Hepatocyte (in vitro differentiated cells): ENCODE measurements at regions not wholly inside any gene's neighbourhood (a gene's known extent, or its start where the extent isn't known, plus 50 kb on each side); places are given as distances from the start of the nearest gene placed in this dataset.
"Not testable (repeated sequence)": the region's sequence is repeated elsewhere in the genome, so short reads cannot be mapped to it uniquely, and the experiment has no call there.

ENCODE experiments used
- DNase-seq: peaks from one replicate; pipeline ENCODE4 v3.0.0-alpha.2; 2016; ENCODE audit warnings: low spot score
- H2AFZ ChIP-seq: fragments of 200-600 bp; sonication (generic); 2 replicates; pipeline ENCODE4 v1.6.0; 2016; ENCODE audit warnings: antibody characterized with exemption, mild to moderate bottlenecking
- H3K27ac ChIP-seq: fragments of 200-600 bp; sonication (generic); 2 replicates; pipeline ENCODE4 v1.5.1; 2016; ENCODE audit warnings: mild to moderate bottlenecking
- H3K27me3 ChIP-seq: fragments of 200-600 bp; sonication (generic); 2 replicates; pipeline ENCODE4 v1.6.1; 2016
- H3K36me3 ChIP-seq: fragments of 200-600 bp; sonication (generic); replicated peaks from 2 replicates; pipeline ENCODE4 v1.5.1; 2016; ENCODE audit warnings: low read depth; ENCODE audit not compliant: insufficient read depth
- H3K4me1 ChIP-seq: fragments of 200-600 bp; sonication (generic); 2 replicates; pipeline ENCODE4 v1.5.1; 2016; ENCODE audit warnings: mild to moderate bottlenecking, moderate library complexity; ENCODE audit not compliant: insufficient read depth
- H3K4me2 ChIP-seq: fragments of 200-600 bp; sonication (generic); 2 replicates; pipeline ENCODE4 v1.6.0; 2016
- H3K4me3 ChIP-seq: fragments of 200-600 bp; sonication (generic); 2 replicates; pipeline ENCODE4 v1.5.1; 2016; ENCODE audit warnings: mild to moderate bottlenecking
- H3K79me2 ChIP-seq: fragments of 200-600 bp; sonication (generic); 2 replicates; pipeline ENCODE4 v1.6.0; 2017; ENCODE audit warnings: mild to moderate bottlenecking
- H3K9me2 ChIP-seq: fragments of 200-600 bp; sonication (generic); replicated peaks from 2 replicates; pipeline ENCODE4 v1.6.0; 2017; ENCODE audit warnings: mild to moderate bottlenecking; ENCODE audit not compliant: insufficient read depth
- H3K9me3 ChIP-seq: fragments of 200-600 bp; sonication (generic); 2 replicates; pipeline ENCODE4 v1.5.1; 2016; ENCODE audit warnings: low read depth, mild to moderate bottlenecking
- H4K20me1 ChIP-seq: fragments of 200-600 bp; sonication (generic); 2 replicates; pipeline ENCODE4 v1.6.0; 2016; ENCODE audit warnings: mild to moderate bottlenecking; ENCODE audit not compliant: insufficient read depth, poor library complexity, severe bottlenecking
- CTCF ChIP-seq: fragments of 200-600 bp; sonication (generic); IDR thresholded peaks from 2 replicates; pipeline ENCODE4 v1.5.1; 2016; ENCODE audit warnings: antibody characterized with exemption, mild to moderate bottlenecking; ENCODE audit not compliant: poor library complexity
- EZH2 ChIP-seq: fragments of 200-600 bp; sonication (generic); IDR thresholded peaks from 2 replicates; pipeline ENCODE4 v1.6.1; 2016; ENCODE audit warnings: antibody characterized with exemption, mild to moderate bottlenecking, borderline replicate concordance
- EZH2phosphoT487 ChIP-seq: fragments of 200-600 bp; sonication (generic); IDR thresholded peaks from one replicate; pipeline ENCODE4 v1.6.1; 2018; ENCODE audit warnings: antibody characterized with exemption, mild to moderate bottlenecking, low read depth, moderate library complexity; ENCODE audit not compliant: unreplicated experiment, severe bottlenecking
- WGBS: methylation state at CpG from one replicate; pipeline ENCODE4 v1.1.6; 2016; ENCODE audit warnings: low lambda C conversion rate; ENCODE audit errors: missing lambda C conversion rate; 5-methylcytosine and 5-hydroxymethylcytosine counted together

GRCh38 chr21:15627011-15627410 lies 102.8 kb upstream of the USP25 start:
- DNase-seq: no peak
- TF ChIP-seq EZH2phosphoT487 (no peak), CTCF (no peak), EZH2 (no peak)

GRCh38 chr21:15627823-15628222 lies 102.0 kb upstream of the USP25 start:
- DNase-seq: no peak
- peak overlapping the region; percentile 43 for H2AFZ ChIP-seq
- WGBS: 18% methylated on average over 7 of the region's 7 CpGs

More at GRCh38 chr21:15627011-15627410, 102.8 kb upstream of the USP25 start:
- Histone ChIP-seq H2AFZ (no peak overlapping the region), H3K36me3 (no peaks in the 10 kb centered on the region), H4K20me1 (no peaks in the 10 kb centered on the region), H3K4me1 (peaks cover 20% of the 10 kb centered on the region), H3K9me3 (no peaks in the 10 kb centered on the region), H3K9me2 (no peaks in the 10 kb centered on the region), H3K4me3 (no peak overlapping the region), H3K79me2 (no peaks in the 10 kb centered on the region), H3K27ac (no peak overlapping the region), H3K27me3 (no peaks in the 10 kb centered on the region), H3K4me2 (no peak overlapping the region)
- WGBS: 58% methylated on average over 3 of the region's 3 CpGs

GRCh38 chr21:15631342-15631741 lies 98.4 kb upstream of the USP25 start:
- Histone ChIP-seq H3K4me1 (peaks cover 20% of the 10 kb centered on the region), H3K9me2 (no peaks in the 10 kb centered on the region), H4K20me1 (no peaks in the 10 kb centered on the region), H3K27ac (no peak overlapping the region), H3K27me3 (no peaks in the 10 kb centered on the region), H3K9me3 (no peaks in the 10 kb centered on the region), H2AFZ (no peak overlapping the region), H3K4me2 (no peak overlapping the region), H3K36me3 (no peaks in the 10 kb centered on the region), H3K79me2 (no peaks in the 10 kb centered on the region), H3K4me3 (no peak overlapping the region)
- TF ChIP-seq CTCF: no peak
- TF ChIP-seq EZH2phosphoT487: no peak
- TF ChIP-seq EZH2: no peak
- WGBS: 16% methylated on average over 2 of the region's 2 CpGs
- DNase-seq: peak; percentile 43

More at GRCh38 chr21:15627823-15628222, 102.0 kb upstream of the USP25 start:
- Histone ChIP-seq H3K9me2 (no peaks in the 10 kb centered on the region), H3K79me2 (no peaks in the 10 kb centered on the region), H3K4me2 (peak overlapping the region; percentile 58), H3K4me3 (no peak overlapping the region), H4K20me1 (no peaks in the 10 kb centered on the region), H3K27me3 (no peaks in the 10 kb centered on the region), H3K27ac (peak overlapping the region; percentile 17), H3K36me3 (no peaks in the 10 kb centered on the region), H3K4me1 (peaks cover 20% of the 10 kb centered on the region), H3K9me3 (no peaks in the 10 kb centered on the region)
- TF ChIP-seq CTCF: no peak
- no peak for TF ChIP-seq EZH2
- TF ChIP-seq EZH2phosphoT487: no peak

- WGBS: 77% methylated on average over 5 of the region's 5 CpGs
- not testable (repeated sequence) for DNase-seq, H3K9me3 ChIP-seq
Observed at GRCh38 chr21:15634541-15634940, 95.2 kb upstream of the USP25 start.

More at GRCh38 chr21:15634541-15634940, 95.2 kb upstream of the USP25 start:
- not testable (repeated sequence) for H3K36me3 ChIP-seq, H3K4me2 ChIP-seq, H3K4me1 ChIP-seq, H4K20me1 ChIP-seq, H3K79me2 ChIP-seq, H3K27me3 ChIP-seq, H3K27ac ChIP-seq, H3K9me2 ChIP-seq, H3K4me3 ChIP-seq, H2AFZ ChIP-seq
